ENCODE measurements at regions not wholly inside any gene's neighbourhood (a gene's known extent, or its start where the extent isn't known, plus 50 kb on each side); places are given as distances from the start of the nearest gene placed in this dataset.

DNA sequence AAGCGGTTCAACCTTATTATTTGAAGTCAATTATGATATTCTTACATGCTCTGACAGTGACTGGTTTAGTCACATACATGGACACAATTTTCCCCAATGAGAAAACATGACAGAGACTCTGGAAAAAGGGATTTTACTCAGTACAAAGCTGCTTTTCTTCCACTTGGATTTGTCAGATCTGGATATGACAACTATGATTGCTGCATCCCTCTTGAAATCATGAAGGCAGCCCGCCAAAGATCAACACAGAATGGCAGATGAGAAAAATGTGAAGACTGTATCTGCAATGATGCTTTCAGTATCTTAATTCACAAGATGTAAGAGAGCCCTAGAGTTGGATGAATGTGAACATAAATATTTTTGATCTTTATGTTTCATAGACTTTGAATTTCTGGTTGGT lies 439.6 kb downstream of the CDH8 start:
- TF ChIP-seq, protein P1, sequence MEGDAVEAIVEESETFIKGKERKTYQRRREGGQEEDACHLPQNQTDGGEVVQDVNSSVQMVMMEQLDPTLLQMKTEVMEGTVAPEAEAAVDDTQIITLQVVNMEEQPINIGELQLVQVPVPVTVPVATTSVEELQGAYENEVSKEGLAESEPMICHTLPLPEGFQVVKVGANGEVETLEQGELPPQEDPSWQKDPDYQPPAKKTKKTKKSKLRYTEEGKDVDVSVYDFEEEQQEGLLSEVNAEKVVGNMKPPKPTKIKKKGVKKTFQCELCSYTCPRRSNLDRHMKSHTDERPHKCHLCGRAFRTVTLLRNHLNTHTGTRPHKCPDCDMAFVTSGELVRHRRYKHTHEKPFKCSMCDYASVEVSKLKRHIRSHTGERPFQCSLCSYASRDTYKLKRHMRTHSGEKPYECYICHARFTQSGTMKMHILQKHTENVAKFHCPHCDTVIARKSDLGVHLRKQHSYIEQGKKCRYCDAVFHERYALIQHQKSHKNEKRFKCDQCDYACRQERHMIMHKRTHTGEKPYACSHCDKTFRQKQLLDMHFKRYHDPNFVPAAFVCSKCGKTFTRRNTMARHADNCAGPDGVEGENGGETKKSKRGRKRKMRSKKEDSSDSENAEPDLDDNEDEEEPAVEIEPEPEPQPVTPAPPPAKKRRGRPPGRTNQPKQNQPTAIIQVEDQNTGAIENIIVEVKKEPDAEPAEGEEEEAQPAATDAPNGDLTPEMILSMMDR (IDR thresholded peaks at IDR 0.05; ENCODE audit: low read depth, low read length, missing control alignments), result no peak
- no peak for DNase-seq
- H3K36me3 ChIP-seq (replicated peaks), result no peaks in the 10 kb centered on the region
- H3K27ac ChIP-seq, result no peak overlapping the region
- no peak overlapping the region for H3K4me3 ChIP-seq (ENCODE audit: low read depth, low read length)
- in situ Hi-C loops (cut with HindIII; ENCODE audit: low pct_ligation_motif_present, low sequenced_read_pairs), result no loop called here
- H3K27me3 ChIP-seq (replicated peaks), result no peaks in the 10 kb centered on the region

DNA sequence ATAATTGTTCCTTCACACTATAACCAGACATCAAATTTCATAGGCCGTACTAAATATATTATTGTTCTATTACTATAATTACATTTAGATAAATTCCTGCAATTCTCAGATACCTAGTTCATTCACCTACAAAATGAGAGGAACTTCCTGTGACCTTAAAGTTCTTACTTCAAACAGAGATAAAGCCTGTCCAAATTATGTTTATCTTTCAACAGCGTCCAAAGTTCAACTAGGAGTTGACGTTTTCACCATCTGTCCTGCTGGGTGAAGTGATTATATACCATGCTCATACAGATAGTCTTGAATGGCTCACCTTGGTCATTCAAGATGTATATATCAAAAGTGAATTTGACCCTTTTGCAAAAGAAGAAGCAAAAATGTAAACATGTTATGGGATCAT lies 440.6 kb downstream of the CDH8 start:
- Histone ChIP-seq H3K36me3 (replicated peaks) (no peaks in the 10 kb centered on the region), H3K4me3 (ENCODE audit: low read depth, low read length) (no peak overlapping the region), H3K27me3 (replicated peaks) (no peaks in the 10 kb centered on the region), H3K27ac (no peak overlapping the region)
- DNase-seq, result no peak
- in situ Hi-C loops (cut with HindIII; ENCODE audit: low pct_ligation_motif_present, low sequenced_read_pairs), result no loop called here
- TF ChIP-seq, protein P1 (IDR thresholded peaks at IDR 0.05; ENCODE audit: low read depth, low read length, missing control alignments), result no peak

DNA sequence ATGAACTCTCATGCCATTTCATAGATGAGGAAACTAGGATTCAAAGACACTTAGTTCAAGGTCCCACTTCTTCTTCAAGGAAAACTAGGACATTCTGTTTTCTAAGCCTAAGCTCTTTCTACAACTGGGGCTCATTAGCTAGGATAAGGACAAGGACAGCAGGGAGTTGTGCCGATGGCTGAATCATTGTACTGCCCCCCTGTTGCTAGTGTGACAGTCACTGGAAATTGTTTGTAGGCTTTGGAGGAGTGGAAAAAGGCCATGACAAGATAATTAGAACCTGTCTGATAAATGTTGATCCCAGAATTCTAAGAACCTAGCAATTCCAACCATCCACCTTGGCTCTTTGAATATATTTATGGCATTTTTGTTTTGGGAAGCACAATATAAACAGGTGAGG lies 445.7 kb downstream of the CDH8 start:
- Histone ChIP-seq H3K27ac (no peak overlapping the region), H3K4me3 (ENCODE audit: low read depth, low read length) (no peak overlapping the region), H3K27me3 (replicated peaks) (no peaks in the 10 kb centered on the region), H3K36me3 (replicated peaks) (no peaks in the 10 kb centered on the region)
- TF ChIP-seq, protein P1 (IDR thresholded peaks at IDR 0.05; ENCODE audit: low read depth, low read length, missing control alignments), result no peak
- DNase-seq, result no peak
- in situ Hi-C loops (cut with HindIII; ENCODE audit: low pct_ligation_motif_present, low sequenced_read_pairs), result no loop called here

DNA sequence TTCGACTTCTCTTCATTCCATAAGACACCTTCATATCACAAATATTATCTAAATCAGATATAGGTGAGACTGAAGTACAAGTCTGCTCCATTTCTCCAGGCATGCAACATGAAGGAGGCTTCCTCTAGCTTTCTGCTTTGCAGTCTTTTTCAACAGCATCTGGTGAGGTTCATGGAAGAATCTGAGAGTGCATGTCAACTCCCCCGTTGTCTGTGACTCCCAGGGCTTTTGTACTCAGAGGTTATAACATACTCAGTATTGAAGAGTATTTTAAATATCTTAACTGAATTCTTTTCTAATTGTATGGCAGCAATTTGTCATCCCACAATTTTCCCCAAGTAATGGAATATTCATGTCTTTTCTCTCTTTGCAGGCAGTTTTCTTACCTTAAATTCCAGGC lies 448.7 kb downstream of the CDH8 start:
- no peak overlapping the region for H3K27ac ChIP-seq
- TF ChIP-seq, protein P1 (IDR thresholded peaks at IDR 0.05; ENCODE audit: low read depth, low read length, missing control alignments), result no peak
- H3K27me3 ChIP-seq (replicated peaks), result no peaks in the 10 kb centered on the region
- H3K4me3 ChIP-seq (ENCODE audit: low read depth, low read length), result no peak overlapping the region
- in situ Hi-C loops (cut with HindIII; ENCODE audit: low pct_ligation_motif_present, low sequenced_read_pairs), result no loop called here
- H3K36me3 ChIP-seq (replicated peaks), result no peaks in the 10 kb centered on the region
- no peak for DNase-seq

DNA sequence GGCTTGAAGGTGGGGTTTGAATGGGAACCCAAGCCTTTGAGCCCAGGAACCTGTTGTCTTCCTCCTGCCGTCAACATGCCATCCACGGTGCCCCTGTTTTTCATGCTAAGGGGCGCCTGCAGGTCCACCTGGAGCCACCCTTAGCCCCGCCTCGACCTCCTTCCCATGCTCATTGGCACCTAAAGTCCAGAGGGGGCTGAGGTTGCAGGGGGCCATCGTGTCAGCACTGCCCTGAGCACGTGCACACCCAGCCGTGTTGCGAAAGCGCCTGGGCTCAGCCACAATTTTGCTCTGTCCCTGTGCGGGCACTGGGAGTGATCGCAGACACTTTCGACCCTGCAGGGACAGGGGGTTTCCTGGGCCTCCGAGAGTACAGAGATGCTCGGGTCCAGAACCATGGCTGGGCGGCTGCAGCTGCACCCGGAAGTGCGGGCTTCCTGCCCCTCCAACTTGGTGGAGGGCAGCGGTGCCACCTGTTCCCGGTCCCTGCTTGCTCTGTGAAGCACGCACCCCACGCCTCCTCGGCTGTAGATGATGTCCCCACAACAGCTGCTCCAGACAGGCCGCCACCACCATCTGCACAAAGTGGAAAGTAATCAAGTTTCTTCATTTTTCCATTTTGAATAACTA lies 454.7 kb downstream of the CDH8 start:
- H3K36me3 ChIP-seq (replicated peaks), result no peaks in the 10 kb centered on the region
- in situ Hi-C loops (cut with HindIII; ENCODE audit: low pct_ligation_motif_present, low sequenced_read_pairs), result no loop called here
- H3K27ac ChIP-seq, result no peak overlapping the region
- TF ChIP-seq, protein P1 (IDR thresholded peaks at IDR 0.05; ENCODE audit: low read depth, low read length, missing control alignments), result no peak
- DNase-seq, result no peak
- H3K27me3 ChIP-seq (replicated peaks), result no peaks in the 10 kb centered on the region
- H3K4me3 ChIP-seq (ENCODE audit: low read depth, low read length), result no peak overlapping the region

DNA sequence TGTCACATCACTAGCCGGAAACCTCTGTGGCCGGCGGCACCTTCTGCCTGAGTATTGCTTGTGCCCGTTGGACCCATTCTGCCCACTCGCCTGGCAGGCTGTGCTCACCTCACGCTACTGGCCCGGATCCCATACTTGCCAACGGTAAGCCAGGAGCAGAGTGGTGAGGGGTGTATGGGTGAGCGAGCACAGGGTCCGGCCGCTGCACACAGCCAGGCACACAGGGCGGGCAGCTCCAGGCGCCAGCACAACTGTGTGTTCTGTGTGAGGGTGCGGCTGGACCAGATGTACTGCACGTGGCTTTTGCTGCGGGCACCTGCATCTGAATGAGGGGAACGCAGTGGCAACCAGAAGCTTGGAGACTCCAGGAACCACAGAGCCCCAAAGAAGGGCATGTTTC lies 455.7 kb downstream of the CDH8 start:
- Histone ChIP-seq H3K36me3 (replicated peaks) (no peaks in the 10 kb centered on the region), H3K27me3 (replicated peaks) (no peaks in the 10 kb centered on the region), H3K27ac (no peak overlapping the region), H3K4me3 (ENCODE audit: low read depth, low read length) (no peak overlapping the region)
- TF ChIP-seq, protein P1 (IDR thresholded peaks at IDR 0.05; ENCODE audit: low read depth, low read length, missing control alignments), result no peak
- in situ Hi-C loops (cut with HindIII; ENCODE audit: low pct_ligation_motif_present, low sequenced_read_pairs), result no loop called here
- DNase-seq, result no peak
